Stimulated activated CD4-positive, alpha-beta T cell treated with anti-CD3 and anti-CD28 coated beads, Interleukin-1b, Interleukin-23, amount 100 ng/mL, for 1 hour (primary cell): ENCODE measurements at regions not wholly inside any gene's neighbourhood (a gene's known extent, or its start where the extent isn't known, plus 50 kb on each side); places are given as distances from the start of the nearest gene placed in this dataset.

Source experiments
- DNase-seq, 2 donors: peaks; one replicate each; pipeline ENCODE4 v3.0.0-alpha.2; 2020; ENCODE audit warnings: low read depth in 2 of 2

- no peak for DNase-seq
These were observed 149.2 kb upstream of the NCK2 start for GRCh38 chr2:105595536-105595935.

- no peak for DNase-seq
These were observed 151.3 kb upstream of the NCK2 start for GRCh38 chr2:105593221-105593967.

DNA sequence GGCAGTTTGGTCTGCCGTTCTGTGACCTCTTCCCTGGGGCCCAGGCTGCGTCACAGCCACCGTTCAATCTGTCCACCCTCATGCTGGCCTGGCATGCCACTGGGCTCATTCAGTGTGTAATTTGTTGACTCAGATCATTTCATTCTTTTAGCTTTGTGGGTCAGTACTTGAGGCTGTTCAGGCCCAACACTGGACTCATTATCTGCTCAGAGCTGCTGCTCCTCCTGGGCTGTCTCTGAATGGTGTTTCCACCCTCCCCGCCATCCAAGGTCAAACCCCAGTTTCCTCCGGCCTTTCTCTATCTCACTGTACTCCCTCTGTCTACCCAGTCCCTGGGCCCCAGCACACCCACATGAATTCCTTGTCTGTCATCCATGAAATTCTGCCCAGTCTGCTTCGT, 152.4 kb upstream of the NCK2 start:
- DNase-seq: no peak

GRCh38 chr2:105590780-105591660, 153.7 kb upstream of the NCK2 start:
- no peak for DNase-seq

- DNase-seq: no peak
These were observed 156.1 kb upstream of the NCK2 start for GRCh38 chr2:105588581-105588980.

DNA sequence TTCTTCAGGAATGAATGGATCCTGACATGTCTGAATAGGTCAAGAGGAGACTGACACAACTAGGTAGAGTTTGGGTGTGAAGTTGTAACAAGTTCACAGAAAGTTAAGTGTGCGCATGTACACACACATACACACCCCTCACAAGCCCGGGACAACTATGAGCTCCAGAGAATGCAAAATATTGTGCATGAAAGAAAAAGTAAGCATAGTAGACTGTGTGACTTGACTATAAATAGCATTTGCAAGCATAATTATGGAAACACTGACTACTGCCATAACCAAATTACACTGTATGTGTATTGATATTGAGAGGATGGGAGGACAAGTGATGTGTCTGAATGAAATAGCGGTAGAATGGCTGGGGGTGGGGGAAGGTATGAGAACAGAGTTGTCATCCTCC, 157.1 kb upstream of the NCK2 start:
- DNase-seq: no peak

GRCh38 chr2:105584435-105585010, 160.2 kb upstream of the NCK2 start:
- no peak for DNase-seq

DNA sequence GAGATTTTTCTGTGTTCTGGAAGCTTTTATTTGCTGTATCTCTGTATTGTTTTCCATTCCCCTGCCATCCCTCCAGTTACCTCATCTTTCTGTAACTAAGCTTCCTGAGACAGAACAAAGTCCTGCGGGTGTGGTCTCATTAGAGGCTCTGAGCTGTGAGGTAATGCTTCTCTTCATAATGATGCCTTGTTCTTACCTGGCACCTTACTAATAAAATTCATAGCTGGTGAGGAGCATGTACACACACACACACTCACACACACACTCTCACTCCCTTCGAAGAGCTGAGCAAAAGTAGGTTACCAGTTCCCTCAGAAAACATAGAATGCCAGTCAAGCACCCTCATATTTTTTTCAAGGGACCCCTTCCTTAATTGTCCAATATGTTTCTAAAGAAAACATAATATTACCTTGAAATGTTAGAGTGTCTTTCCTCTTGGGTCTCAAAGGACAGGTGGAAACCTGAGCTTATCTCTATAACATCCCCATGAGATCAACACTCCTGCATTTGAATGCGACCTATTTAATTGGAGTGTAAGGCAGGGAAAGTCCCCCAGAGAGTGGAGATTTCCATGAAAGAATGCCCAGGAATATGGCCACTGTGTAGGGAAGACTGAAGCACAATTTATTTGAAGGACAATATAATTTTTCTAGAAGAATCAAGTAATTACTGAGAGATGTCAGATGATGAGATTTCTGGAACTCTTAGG, 161.6 kb upstream of the NCK2 start:
- no peak for DNase-seq

DNA sequence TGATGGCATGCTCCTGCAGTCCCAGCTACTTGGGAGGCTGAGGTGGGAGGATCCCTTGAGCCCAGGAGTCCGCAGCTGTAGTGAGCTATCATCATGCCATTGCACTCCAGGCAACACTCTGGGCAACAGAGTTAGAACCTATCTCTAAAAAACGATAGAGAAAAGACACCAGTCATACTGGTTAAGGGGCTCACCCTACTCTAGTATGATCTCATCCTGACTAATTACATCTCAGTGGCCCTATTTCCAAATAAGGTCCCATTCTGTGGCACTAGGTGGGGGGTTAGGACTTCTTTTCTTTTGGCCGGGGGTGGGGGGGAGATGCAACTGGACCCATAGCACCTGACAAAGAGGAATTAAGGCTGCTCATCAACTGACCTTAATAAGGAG, 163.2 kb upstream of the NCK2 start:
- no peak for DNase-seq

GRCh38 chr2:105580870-105581554, 163.7 kb upstream of the NCK2 start:
- no peak for DNase-seq

GRCh38 chr2:105580216-105580615, 164.5 kb upstream of the NCK2 start:
- DNase-seq: no peak

GRCh38 chr2:105578166-105578565, 166.5 kb upstream of the NCK2 start:
- no peak for DNase-seq

GRCh38 chr2:105577762-105578161, 166.9 kb upstream of the NCK2 start:
- no peak for DNase-seq

GRCh38 chr2:105576440-105577241, 168.1 kb upstream of the NCK2 start:
- DNase-seq: no peak

- DNase-seq: no peak
These were observed 168.7 kb upstream of the NCK2 start for GRCh38 chr2:105576050-105576439.

DNA sequence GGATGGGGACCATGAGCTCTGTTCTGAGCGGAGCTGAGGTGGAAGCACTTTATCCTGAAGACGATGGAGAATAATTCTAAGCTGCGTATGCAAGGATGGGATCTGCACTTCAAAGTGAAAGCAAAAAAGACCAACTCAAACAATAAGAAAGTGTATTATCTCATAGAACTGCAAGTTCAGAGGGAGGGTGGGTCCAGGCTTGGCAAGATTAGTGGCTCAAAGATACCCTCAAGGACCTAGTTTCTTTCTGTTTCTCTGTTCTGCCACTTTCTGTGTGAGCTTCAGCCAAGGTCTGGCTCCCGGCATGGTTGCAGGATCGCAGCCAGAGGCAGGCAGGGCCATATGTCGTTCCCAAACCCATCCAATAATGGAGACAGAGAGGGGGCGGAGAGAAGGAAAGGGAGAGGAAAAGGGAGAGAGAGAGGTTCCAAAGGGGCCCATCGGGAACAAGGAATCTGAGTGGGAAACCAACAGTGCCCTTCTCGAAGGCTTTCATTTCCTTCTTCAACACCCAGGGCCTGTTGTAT, 169.2 kb upstream of the NCK2 start:
- no peak for DNase-seq

DNA sequence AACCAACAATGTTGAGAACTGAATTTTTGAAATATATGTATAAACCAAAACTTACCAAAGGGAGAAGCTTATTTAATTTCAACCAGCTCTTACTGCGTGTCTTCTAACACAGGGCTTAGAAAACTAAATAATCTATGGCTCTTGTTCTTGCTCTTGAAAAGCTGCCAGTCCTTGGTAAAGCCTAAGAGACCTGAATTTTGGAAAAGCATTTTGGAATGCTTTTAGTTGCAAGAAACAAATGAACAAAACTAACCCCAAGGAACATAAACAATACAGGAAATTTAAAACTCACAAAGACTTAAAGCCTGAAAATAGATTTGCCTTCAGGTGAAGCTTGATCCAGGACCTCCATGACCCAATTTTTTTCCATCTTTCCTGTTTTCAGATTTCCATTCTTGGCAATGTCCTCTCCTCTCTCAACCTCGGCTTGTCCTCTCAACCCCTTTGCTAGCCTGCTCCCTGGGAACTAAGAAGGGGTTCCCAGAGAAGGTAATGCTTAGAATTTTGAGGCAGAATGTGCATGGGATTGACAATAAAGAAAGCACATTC, 169.8 kb upstream of the NCK2 start:
- DNase-seq: no peak

- DNase-seq: no peak
These were observed 170.6 kb upstream of the NCK2 start for GRCh38 chr2:105573910-105574655.

DNA sequence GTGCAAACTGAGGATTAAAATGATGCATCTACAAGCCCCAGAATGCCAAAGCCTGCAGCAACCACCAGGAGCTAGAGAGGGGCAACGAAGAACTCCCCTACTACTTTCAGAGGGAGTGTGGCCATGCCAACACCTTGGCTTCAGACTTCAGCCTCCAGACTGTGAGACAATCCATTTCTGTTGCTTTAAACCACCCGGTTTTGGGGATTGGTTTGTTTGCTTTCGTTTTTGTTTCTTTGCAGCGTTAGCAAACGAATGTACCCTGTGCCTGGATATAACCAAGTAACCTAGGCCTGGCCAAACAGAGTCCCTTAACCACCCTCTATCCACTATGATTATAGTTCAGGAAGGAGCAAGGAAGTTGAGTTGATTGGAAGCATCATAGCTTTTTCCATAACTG, 171.2 kb upstream of the NCK2 start:
- DNase-seq: no peak
